ENCODE measurements at regions not wholly inside any gene's neighbourhood (a gene's known extent, or its start where the extent isn't known, plus 50 kb on each side); places are given as distances from the start of the nearest gene placed in this dataset.

DNA sequence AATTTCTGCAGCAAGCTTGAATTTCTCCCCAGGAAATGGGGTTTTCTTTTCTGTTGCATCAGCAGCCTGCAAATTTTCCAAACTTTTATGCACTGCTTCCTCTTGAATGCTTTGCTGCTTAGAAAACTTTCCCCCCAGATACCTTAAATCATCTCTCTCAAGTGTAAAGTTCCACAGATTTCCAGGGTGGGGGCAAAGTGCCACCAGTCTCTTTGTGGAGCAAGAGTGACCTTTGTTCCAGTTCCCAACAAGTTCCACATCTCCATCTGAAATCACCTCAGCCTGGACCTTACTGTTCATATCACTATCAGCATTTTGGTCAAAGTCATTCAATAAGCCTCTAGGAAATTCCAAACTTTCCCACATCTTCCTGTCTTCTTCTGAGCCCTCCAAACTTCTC, 241.6 kb upstream of the TMTC1 start:
- no peak for DNase-seq (ENCODE audit: low read depth in 2 of 2)
- TF ChIP-seq, protein P1, sequence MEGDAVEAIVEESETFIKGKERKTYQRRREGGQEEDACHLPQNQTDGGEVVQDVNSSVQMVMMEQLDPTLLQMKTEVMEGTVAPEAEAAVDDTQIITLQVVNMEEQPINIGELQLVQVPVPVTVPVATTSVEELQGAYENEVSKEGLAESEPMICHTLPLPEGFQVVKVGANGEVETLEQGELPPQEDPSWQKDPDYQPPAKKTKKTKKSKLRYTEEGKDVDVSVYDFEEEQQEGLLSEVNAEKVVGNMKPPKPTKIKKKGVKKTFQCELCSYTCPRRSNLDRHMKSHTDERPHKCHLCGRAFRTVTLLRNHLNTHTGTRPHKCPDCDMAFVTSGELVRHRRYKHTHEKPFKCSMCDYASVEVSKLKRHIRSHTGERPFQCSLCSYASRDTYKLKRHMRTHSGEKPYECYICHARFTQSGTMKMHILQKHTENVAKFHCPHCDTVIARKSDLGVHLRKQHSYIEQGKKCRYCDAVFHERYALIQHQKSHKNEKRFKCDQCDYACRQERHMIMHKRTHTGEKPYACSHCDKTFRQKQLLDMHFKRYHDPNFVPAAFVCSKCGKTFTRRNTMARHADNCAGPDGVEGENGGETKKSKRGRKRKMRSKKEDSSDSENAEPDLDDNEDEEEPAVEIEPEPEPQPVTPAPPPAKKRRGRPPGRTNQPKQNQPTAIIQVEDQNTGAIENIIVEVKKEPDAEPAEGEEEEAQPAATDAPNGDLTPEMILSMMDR (IDR thresholded peaks at IDR 0.05; ENCODE audit: low read depth, low read length): no peak
- no peak overlapping the region for H3K4me3 ChIP-seq (replicated peaks in 1 of 2; ENCODE audit: low read depth in 2 of 2, low read length in 2 of 2)

DNA sequence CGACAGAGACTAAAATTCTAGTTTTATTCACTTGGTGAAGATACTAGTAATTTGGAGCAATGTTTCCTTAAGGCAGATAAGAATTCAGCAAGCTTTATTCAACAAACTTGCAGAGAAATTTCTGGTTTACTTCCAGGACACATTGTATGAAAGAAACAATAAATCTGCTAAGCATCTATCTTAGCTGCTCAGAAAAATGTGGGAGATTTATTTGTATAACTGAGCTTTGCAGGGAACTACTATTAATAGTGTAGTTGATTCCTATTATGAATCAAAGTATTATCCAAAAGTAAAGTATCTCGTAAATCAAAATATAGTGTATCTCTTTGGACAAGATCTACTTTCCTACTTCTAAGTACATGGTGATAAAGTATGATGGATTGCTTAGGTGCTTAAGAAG, 239.4 kb upstream of the TMTC1 start:
- no peak for DNase-seq (ENCODE audit: low read depth in 2 of 2)
- TF ChIP-seq, protein P1 (IDR thresholded peaks at IDR 0.05; ENCODE audit: low read depth, low read length): no peak
- H3K4me3 ChIP-seq (replicated peaks in 1 of 2; ENCODE audit: low read depth in 2 of 2, low read length in 2 of 2): no peak overlapping the region

DNA sequence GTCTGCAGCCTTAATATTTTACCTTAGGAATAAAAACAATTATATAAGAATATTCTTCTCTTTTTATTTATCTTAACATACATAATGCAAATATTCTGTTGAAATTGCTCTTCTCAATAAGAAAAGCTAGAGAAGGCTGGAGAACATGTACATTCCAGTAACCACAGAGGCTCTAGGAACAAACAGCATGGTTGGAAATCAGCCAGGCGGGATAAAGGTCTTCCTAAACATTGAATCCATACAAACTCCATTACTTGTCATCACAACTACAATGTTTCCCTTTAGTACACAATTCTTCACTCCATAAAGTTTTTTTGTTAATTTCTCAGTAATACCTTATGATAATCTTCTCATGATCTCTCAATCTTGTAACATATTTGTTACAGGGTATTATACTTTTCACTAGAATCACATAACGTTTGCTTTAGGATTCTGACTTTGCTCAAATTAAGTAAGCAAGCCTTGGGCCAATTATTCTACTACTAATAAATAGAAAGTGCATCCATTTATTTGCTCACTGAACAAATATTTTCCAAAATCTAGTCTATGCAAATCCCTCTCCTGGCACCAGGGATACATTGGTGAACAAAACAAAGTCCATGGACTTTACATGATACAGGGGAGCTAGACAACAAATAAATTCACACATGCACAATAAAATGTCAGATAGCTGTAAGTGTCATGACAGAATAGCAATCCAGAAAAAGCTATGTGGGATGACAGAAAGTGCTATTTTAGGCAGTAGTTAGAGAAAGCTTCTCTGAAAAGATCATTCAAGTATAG, 237.5 kb upstream of the TMTC1 start:
- TF ChIP-seq, protein P1 (IDR thresholded peaks at IDR 0.05; ENCODE audit: low read depth, low read length): no peak
- DNase-seq (ENCODE audit: low read depth in 2 of 2): peak; percentile 15 to 78
- no peak overlapping the region for H3K4me3 ChIP-seq (replicated peaks in 1 of 2; ENCODE audit: low read depth in 2 of 2, low read length in 2 of 2)

DNA sequence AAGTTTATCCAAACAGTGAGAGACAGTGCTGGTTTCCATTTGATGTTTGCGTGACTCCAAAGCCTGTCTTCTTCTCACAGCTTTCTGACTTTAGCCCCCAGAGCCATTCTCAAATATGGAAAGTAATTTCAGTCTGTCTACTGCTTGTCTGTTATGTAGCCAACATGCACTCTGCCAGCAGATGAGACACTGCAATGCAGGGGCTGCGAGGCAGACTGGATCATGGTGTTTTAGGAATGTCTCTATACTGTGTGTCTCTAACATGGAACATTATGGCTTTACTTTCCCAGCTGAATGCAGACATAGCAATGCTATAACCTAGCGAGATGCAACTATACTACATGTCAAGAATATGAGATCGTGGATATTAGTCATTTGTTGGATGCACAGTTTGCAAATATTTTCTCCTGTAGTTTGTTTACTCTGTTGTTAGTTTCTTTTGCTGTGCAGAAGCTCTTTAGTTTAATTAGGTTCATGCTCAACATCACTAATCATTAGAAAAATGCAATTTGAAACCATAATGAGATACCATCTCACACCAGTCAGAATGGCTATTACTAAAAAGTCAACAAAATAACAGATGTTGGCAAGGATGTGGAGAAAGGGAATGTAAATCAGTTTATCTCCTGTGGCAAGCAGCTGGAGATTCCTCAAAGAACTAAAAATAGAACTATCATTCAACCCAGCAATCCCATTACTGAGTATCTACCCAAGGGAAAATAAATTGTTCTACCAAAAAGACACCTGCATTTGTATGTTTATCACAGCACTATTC, 235.8 kb upstream of the TMTC1 start:
- H3K4me3 ChIP-seq (replicated peaks in 1 of 2; ENCODE audit: low read depth in 2 of 2, low read length in 2 of 2): no peak overlapping the region
- TF ChIP-seq, protein P1 (IDR thresholded peaks at IDR 0.05; ENCODE audit: low read depth, low read length): no peak
- DNase-seq (ENCODE audit: low read depth in 2 of 2): no peak

DNA sequence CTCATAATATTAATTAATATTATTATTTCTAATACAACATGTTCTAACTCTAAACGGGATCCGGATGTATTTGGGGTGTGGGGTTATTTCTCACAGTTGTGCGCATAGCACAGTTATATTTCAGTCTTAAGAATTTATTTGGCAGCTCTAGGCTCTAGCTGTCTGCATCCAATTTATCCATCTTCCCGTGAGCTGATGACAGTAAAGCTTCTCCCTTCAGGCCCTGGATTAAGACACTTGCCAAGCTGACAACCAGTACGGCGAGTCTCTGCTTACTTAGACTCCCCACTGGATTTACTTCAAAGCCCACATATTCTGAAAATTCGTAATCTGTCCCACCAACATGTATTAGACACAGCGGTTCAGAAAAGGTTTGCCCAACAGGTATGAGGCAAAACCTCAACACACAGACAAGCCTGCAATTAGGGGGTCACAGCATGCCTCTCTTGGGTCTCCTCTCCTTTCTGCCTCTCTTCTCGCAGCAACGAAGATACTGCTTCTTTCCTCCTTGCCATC, 232.9 kb upstream of the TMTC1 start:
- no peak overlapping the region for H3K4me3 ChIP-seq (replicated peaks in 1 of 2; ENCODE audit: low read depth in 2 of 2, low read length in 2 of 2)

DNA sequence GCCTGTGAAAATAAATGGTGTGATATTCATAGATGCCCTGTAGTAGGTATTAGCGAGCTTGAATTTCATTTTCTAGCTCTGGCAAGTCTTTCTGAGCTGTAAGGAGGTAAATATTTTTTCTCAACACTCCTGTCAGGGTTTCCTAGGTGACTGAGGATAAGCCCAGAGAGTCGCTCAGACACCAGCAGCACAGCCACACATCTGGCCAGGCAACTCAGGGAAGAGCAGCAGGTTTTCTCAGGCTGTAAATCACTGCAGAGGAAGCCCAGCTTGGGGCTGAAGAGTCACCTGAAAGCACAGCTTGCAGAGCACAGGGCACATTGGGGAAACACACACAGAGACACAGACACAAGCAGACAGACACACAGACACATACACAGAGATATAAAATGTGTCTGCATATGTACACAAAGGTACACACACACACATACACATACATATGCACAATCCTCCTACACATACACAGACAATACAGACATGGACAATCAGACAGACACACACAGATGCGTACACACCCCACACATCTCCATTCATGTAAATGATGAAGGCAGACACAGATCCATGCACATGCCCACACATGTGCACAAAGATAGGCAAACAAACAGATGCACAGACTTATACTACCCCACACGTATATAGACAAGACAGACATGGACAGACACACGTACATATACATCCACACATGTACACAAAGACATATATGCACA, 232.0 kb upstream of the TMTC1 start:
- TF ChIP-seq, protein P1 (IDR thresholded peaks at IDR 0.05; ENCODE audit: low read depth, low read length): no peak
- H3K4me3 ChIP-seq (replicated peaks in 1 of 2; ENCODE audit: low read depth in 2 of 2, low read length in 2 of 2): no peak overlapping the region
- DNase-seq (ENCODE audit: low read depth in 2 of 2): no peak

More for the DNA sequence above, 232.9 kb upstream of the TMTC1 start:
- no peak for DNase-seq (ENCODE audit: low read depth in 2 of 2)
- TF ChIP-seq, protein P1 (IDR thresholded peaks at IDR 0.05; ENCODE audit: low read depth, low read length): no peak
